Astrocyte (in vitro differentiated cells and primary cell): ENCODE measurements at regions not wholly inside any gene's neighbourhood (a gene's known extent, or its start where the extent isn't known, plus 50 kb on each side); places are given as distances from the start of the nearest gene placed in this dataset.

ENCODE experiments used
- DNase-seq: peaks from one replicate; pipeline ENCODE4 v3.0.0-alpha.2; 2010; ENCODE audit warnings: low read depth
- FAIRE-seq: peaks from 2 replicates; lab custom pipeline; 2011; peaks lifted over from hg19 to GRCh38; lab: Jason Lieb, UNC
- H2AFZ ChIP-seq: 2 replicates; pipeline ENCODE4 v1.6.0; 2012; ENCODE audit warnings: low read depth, low read length, inconsistent platforms
- H3K27ac ChIP-seq: 2 replicates; pipeline ENCODE4 v1.5.1; 2011; ENCODE audit warnings: low read depth, low read length, inconsistent platforms
- H3K27me3 ChIP-seq: 2 replicates; pipeline ENCODE4 v1.6.0; 2011; ENCODE audit warnings: low read length, inconsistent platforms; ENCODE audit not compliant: insufficient read depth
- H3K36me3 ChIP-seq: 2 replicates; pipeline ENCODE4 v1.5.1; 2011; ENCODE audit warnings: low read length, inconsistent platforms; ENCODE audit not compliant: insufficient read depth
- H3K4me1 ChIP-seq: 2 replicates; pipeline ENCODE4 v1.5.1; 2011; ENCODE audit warnings: low read length, inconsistent platforms; ENCODE audit not compliant: insufficient read depth
- H3K4me2 ChIP-seq: 2 replicates; pipeline ENCODE4 v1.6.0; 2012; ENCODE audit warnings: low read length, inconsistent platforms
- H3K4me3 ChIP-seq: 2 replicates; pipeline ENCODE4 v1.5.1; 2011; ENCODE audit warnings: low read depth, mild to moderate bottlenecking, low read length, inconsistent platforms; ENCODE audit not compliant: insufficient read depth
- H3K79me2 ChIP-seq: 2 replicates; pipeline ENCODE4 v1.6.0; 2012; ENCODE audit warnings: mild to moderate bottlenecking, low read length, inconsistent platforms; ENCODE audit not compliant: insufficient read depth
- H3K9ac ChIP-seq: 2 replicates; pipeline ENCODE4 v1.6.0; 2012; ENCODE audit warnings: mild to moderate bottlenecking, low read length, inconsistent platforms
- H3K9me3 ChIP-seq: 2 replicates; pipeline ENCODE4 v1.5.1; 2012; ENCODE audit warnings: low read depth, mild to moderate bottlenecking, low read length, inconsistent platforms; ENCODE audit not compliant: insufficient read depth
- H4K20me1 ChIP-seq: 2 replicates; pipeline ENCODE4 v1.6.0; 2012; ENCODE audit warnings: low read length, inconsistent platforms; ENCODE audit not compliant: insufficient read depth
- H3K27ac Mint-ChIP-seq: one replicate; pipeline ENCODE4 v1.8.0; 2021; ENCODE audit warnings: mild to moderate bottlenecking, mixed read lengths; ENCODE audit not compliant: unreplicated experiment
- H3K27me3 Mint-ChIP-seq: one replicate; pipeline ENCODE4 v1.8.0; 2021; ENCODE audit warnings: low read depth, mixed read lengths; ENCODE audit not compliant: unreplicated experiment
- H3K36me3 Mint-ChIP-seq: one replicate; pipeline ENCODE4 v1.8.0; 2021; ENCODE audit warnings: low read depth, mixed read lengths; ENCODE audit not compliant: unreplicated experiment
- H3K4me1 Mint-ChIP-seq: one replicate; pipeline ENCODE4 v1.8.0; 2021; ENCODE audit warnings: low read depth, mixed read lengths; ENCODE audit not compliant: unreplicated experiment
- H3K4me3 Mint-ChIP-seq: one replicate; pipeline ENCODE4 v1.8.0; 2021; ENCODE audit warnings: mild to moderate bottlenecking, moderate library complexity, mixed read lengths; ENCODE audit not compliant: unreplicated experiment
- H3K9me3 Mint-ChIP-seq: one replicate; pipeline ENCODE4 v1.8.0; 2021; ENCODE audit warnings: mild to moderate bottlenecking, mixed read lengths; ENCODE audit not compliant: unreplicated experiment
- EZH2 ChIP-seq: IDR thresholded peaks from 2 replicates; pipeline ENCODE4 v1.6.1; 2012; ENCODE audit warnings: mild to moderate bottlenecking, low read length, inconsistent platforms; ENCODE audit not compliant: insufficient read depth
- TF ChIP-seq, protein P1 (sequence below): IDR thresholded peaks from 2 replicates; pipeline ENCODE4 v1.5.1; 2011; ENCODE audit warnings: low read depth, mild to moderate bottlenecking, inconsistent platforms, low read length, moderate library complexity; ENCODE audit not compliant: insufficient read depth

DNA sequence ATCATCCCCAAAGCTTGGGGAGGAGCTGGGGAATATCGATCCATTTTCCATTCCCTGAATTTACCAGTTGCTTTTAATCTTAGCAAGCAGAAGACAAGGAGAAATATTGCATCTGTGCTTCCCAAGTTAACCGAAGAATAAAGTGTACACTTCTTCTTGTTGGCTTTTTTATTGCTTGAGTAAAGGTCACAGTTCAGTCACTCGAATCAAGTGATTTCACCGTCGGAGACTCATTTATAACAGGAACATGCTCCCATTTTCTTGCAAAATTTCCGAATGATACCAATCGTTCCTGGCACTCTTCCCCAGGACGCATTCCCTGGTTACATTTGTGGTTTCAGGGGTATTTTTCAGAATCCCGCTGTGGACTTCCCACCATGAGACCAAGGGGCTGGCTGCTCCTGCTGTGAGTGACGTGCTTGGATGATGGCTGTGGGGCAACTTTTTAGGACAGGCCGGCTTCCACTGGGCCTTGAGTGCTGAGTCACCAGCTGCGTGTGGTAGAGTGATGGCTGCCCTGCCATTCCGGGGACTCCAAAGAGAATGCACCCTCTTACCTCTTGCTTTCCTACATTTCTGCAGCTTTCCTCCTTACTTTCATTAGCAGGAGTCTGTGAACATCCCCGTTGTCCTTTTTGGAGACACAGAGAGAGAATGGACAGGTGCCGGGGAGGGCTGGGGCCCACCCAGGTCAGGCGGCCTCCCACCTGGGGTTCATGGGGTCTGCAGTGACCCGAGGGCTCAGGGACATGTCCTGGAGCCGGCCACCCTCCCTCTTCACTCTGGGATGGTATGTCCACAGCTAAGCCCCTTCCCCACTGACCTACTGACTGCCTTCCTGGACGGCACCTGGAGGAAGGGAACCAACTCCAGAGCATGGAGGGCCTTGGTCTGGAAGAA, 60.7 kb upstream of the HDAC4 start:
- no peaks in the 10 kb centered on the region for H3K4me1 Mint-ChIP-seq
- Histone ChIP-seq H3K79me2 (no peaks in the 10 kb centered on the region), H3K9ac (no peak overlapping the region), H3K27ac (no peak overlapping the region), H3K9me3 (no peaks in the 10 kb centered on the region), H3K4me1 (peaks cover 2% of the 10 kb centered on the region), H2AFZ (no peak overlapping the region), H3K4me2 (no peak overlapping the region), H3K36me3 (no peaks in the 10 kb centered on the region), H3K4me3 (no peak overlapping the region), H4K20me1 (no peaks in the 10 kb centered on the region), H3K27me3 (no peaks in the 10 kb centered on the region)
- FAIRE-seq (no peak), DNase-seq (no peak)
- TF ChIP-seq, protein P1, sequence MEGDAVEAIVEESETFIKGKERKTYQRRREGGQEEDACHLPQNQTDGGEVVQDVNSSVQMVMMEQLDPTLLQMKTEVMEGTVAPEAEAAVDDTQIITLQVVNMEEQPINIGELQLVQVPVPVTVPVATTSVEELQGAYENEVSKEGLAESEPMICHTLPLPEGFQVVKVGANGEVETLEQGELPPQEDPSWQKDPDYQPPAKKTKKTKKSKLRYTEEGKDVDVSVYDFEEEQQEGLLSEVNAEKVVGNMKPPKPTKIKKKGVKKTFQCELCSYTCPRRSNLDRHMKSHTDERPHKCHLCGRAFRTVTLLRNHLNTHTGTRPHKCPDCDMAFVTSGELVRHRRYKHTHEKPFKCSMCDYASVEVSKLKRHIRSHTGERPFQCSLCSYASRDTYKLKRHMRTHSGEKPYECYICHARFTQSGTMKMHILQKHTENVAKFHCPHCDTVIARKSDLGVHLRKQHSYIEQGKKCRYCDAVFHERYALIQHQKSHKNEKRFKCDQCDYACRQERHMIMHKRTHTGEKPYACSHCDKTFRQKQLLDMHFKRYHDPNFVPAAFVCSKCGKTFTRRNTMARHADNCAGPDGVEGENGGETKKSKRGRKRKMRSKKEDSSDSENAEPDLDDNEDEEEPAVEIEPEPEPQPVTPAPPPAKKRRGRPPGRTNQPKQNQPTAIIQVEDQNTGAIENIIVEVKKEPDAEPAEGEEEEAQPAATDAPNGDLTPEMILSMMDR = no peak
- TF ChIP-seq EZH2 = no peak
- H3K27ac Mint-ChIP-seq = no peak overlapping the region
- H3K9me3 Mint-ChIP-seq = peaks cover 4% of the 10 kb centered on the region
- H3K27me3 Mint-ChIP-seq = peaks cover 23% of the 10 kb centered on the region
- no peak overlapping the region for H3K4me3 Mint-ChIP-seq
- no peaks in the 10 kb centered on the region for H3K36me3 Mint-ChIP-seq

- H3K9me3 Mint-ChIP-seq = peaks cover 4% of the 10 kb centered on the region
- no peaks in the 10 kb centered on the region for H4K20me1 ChIP-seq
- FAIRE-seq = no peak
- no peak for DNase-seq
- H3K36me3 Mint-ChIP-seq = no peaks in the 10 kb centered on the region
- no peak overlapping the region for H3K4me2 ChIP-seq
- no peak overlapping the region for H2AFZ ChIP-seq
- no peaks in the 10 kb centered on the region for H3K36me3 ChIP-seq
- no peak overlapping the region for H3K4me3 ChIP-seq
- no peak overlapping the region for H3K4me3 Mint-ChIP-seq
- H3K27me3 ChIP-seq = no peaks in the 10 kb centered on the region
- H3K9ac ChIP-seq = no peak overlapping the region
- H3K9me3 ChIP-seq = no peaks in the 10 kb centered on the region
- no peak overlapping the region for H3K27ac ChIP-seq
- no peaks in the 10 kb centered on the region for H3K4me1 Mint-ChIP-seq
- peaks cover 2% of the 10 kb centered on the region for H3K4me1 ChIP-seq
- peaks cover 31% of the 10 kb centered on the region for H3K27me3 Mint-ChIP-seq
- no peaks in the 10 kb centered on the region for H3K79me2 ChIP-seq
- H3K27ac Mint-ChIP-seq = no peak overlapping the region
- TF ChIP-seq EZH2 = no peak
- TF ChIP-seq, protein P1 = no peak
Observed at GRCh38 chr2:239460780-239461179, 60.0 kb upstream of the HDAC4 start.

DNA sequence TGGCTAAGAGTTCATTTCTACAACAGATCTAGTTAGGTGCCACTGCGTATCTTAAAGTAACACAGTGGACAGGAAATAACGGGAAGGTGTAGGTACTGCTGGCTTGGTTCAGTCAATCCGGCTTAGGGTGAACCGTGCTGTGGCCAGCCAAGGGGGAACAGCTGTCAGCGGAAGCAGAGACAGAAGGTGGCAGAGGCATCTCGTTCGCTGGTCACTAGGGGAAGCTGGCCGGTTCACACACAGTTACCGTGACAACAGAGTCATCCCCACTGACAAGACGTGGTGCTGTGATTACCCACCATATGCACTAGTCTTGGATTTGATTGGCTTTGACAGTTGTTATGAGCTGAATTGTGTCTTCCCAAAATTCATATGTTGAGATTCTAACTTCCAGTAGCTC, 58.8 kb upstream of the HDAC4 start:
- H2AFZ ChIP-seq = no peak overlapping the region
- H3K36me3 ChIP-seq = no peaks in the 10 kb centered on the region
- FAIRE-seq = no peak

More for the DNA sequence above, 58.8 kb upstream of the HDAC4 start:
- no peaks in the 10 kb centered on the region for H4K20me1 ChIP-seq
- H3K4me3 ChIP-seq = no peak overlapping the region
- H3K9ac ChIP-seq = no peak overlapping the region
- H3K79me2 ChIP-seq = no peaks in the 10 kb centered on the region
- Mint-ChIP-seq H3K4me1 (no peaks in the 10 kb centered on the region), H3K9me3 (peaks cover 4% of the 10 kb centered on the region), H3K27ac (no peak overlapping the region), H3K27me3 (peaks cover 37% of the 10 kb centered on the region), H3K36me3 (no peaks in the 10 kb centered on the region), H3K4me3 (no peak overlapping the region)
- no peaks in the 10 kb centered on the region for H3K27me3 ChIP-seq
- H3K4me1 ChIP-seq = no peaks in the 10 kb centered on the region
- no peaks in the 10 kb centered on the region for H3K9me3 ChIP-seq
- TF ChIP-seq, protein P1 = no peak
- no peak for TF ChIP-seq EZH2
- no peak for DNase-seq
- H3K27ac ChIP-seq = no peak overlapping the region
- no peak overlapping the region for H3K4me2 ChIP-seq
